ENCODE measurements at regions not wholly inside any gene's neighbourhood (a gene's known extent, or its start where the extent isn't known, plus 50 kb on each side); places are given as distances from the start of the nearest gene placed in this dataset.
"Not testable (repeated sequence)": the region's sequence is repeated elsewhere in the genome, so short reads cannot be mapped to it uniquely, and the experiment has no call there.

DNA sequence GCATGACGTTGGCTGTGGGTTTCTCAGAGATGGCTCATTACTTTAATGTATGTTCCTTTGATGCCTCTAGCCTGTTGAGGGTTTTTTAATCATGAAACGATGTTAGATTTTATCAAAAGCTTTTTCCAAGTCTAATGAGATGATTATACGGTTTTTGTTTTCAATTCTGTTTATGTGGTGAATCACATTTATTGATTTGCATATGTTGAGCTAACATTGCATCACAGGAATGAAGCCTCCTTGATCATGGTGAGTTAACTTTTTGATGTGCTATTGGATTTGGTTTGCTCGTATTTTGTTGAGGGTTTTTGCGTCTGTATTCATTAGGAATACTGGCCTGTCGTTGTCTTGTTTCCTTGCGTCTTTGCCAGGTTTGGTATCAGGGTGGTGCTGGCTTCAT is 52.3 kb upstream of the PTPN12 start:
- WGBS (ENCODE audit: extremely low coverage, insufficient coverage, insufficient read length) = no CpG with 5 or more reads among the region's 7 CpGs
- no peaks in the 10 kb centered on the region for H3K27me3 ChIP-seq (ENCODE audit: insufficient read depth, low read length)
- H2AFZ ChIP-seq (ENCODE audit: insufficient read depth, low read length, poor library complexity) = no peak overlapping the region
- H3K4me3 ChIP-seq (ENCODE audit: low read depth, low read length) = no peak overlapping the region
- no peaks in the 10 kb centered on the region for H3K36me3 ChIP-seq (ENCODE audit: control insufficient read depth in 1 of 2, insufficient read depth in 2 of 2, low read length in 2 of 2)
- H4K91ac ChIP-seq (ENCODE audit: low read depth, low read length) = no peak overlapping the region
- H3K79me1 ChIP-seq (ENCODE audit: low read length) = no peaks in the 10 kb centered on the region
- no peak for DNase-seq
- no peaks in the 10 kb centered on the region for H3K9me3 ChIP-seq (ENCODE audit: insufficient read depth, low read depth, low read length)
- no peak overlapping the region for H3K27ac ChIP-seq (ENCODE audit: low read depth, low read length)
- H2BK5ac ChIP-seq (ENCODE audit: low read depth, low read length, poor library complexity) = no peak overlapping the region
- no peaks in the 10 kb centered on the region for H3K4me1 ChIP-seq (ENCODE audit: control insufficient read depth in 1 of 2, insufficient read depth in 2 of 2, low read length in 2 of 2)
- no peak overlapping the region for H4K12ac ChIP-seq (ENCODE audit: low read depth, low read length)
- no peak overlapping the region for H3K9ac ChIP-seq (ENCODE audit: low read length)
- no peak overlapping the region for H3K4me2 ChIP-seq (ENCODE audit: low read length)
- no peak overlapping the region for H3K4ac ChIP-seq (ENCODE audit: low read depth, low read length)
- no peak overlapping the region for H2BK120ac ChIP-seq (ENCODE audit: insufficient read depth, low read length, poor library complexity)
- H3K79me2 ChIP-seq (ENCODE audit: control insufficient read depth, insufficient read depth, low read length, poor library complexity) = no peaks in the 10 kb centered on the region
- H4K8ac ChIP-seq (ENCODE audit: low read depth, low read length) = no peak overlapping the region
- no peak overlapping the region for H3K18ac ChIP-seq (ENCODE audit: low read length)
- H2AK5ac ChIP-seq (ENCODE audit: low read length) = no peak overlapping the region
- H3K23ac ChIP-seq (ENCODE audit: low read length) = no peak overlapping the region
- no peak overlapping the region for H3K14ac ChIP-seq (ENCODE audit: low read length)
- no peak overlapping the region for H2BK12ac ChIP-seq (ENCODE audit: low read length)

DNA sequence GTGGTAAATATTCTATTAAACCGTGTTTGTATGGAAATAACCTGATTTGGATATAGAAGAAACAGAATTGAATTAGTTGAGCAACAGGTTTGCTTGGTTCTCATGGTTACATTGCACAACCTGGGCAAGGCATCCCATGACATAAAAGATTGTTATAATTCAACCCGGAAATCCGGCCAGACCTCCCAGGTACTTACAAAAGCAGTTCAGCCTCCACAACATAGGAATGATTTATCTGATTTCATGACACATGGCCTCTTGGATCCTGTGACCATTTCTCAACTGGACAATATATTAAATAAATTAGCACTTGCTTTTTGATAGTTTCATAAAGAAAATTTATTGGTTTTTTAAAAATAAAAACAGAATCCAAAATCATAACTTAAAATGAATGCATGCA is 55.1 kb upstream of the PTPN12 start:
- no peak overlapping the region for H2BK12ac ChIP-seq (ENCODE audit: low read length)
- H3K4me3 ChIP-seq (ENCODE audit: low read depth, low read length) = no peak overlapping the region
- no peaks in the 10 kb centered on the region for H3K79me1 ChIP-seq (ENCODE audit: low read length)
- H2BK5ac ChIP-seq (ENCODE audit: low read depth, low read length, poor library complexity) = no peak overlapping the region
- H4K8ac ChIP-seq (ENCODE audit: low read depth, low read length) = no peak overlapping the region
- H3K14ac ChIP-seq (ENCODE audit: low read length) = no peak overlapping the region
- no peak overlapping the region for H3K18ac ChIP-seq (ENCODE audit: low read length)
- no peaks in the 10 kb centered on the region for H3K4me1 ChIP-seq (ENCODE audit: control insufficient read depth in 1 of 2, insufficient read depth in 2 of 2, low read length in 2 of 2)
- no peak overlapping the region for H4K12ac ChIP-seq (ENCODE audit: low read depth, low read length)
- no CpG with 5 or more reads among the region's 3 CpGs for WGBS (ENCODE audit: extremely low coverage, insufficient coverage, insufficient read length)
- H3K4me2 ChIP-seq (ENCODE audit: low read length) = no peak overlapping the region
- H3K27ac ChIP-seq (ENCODE audit: low read depth, low read length) = no peak overlapping the region
- H3K27me3 ChIP-seq (ENCODE audit: insufficient read depth, low read length) = no peaks in the 10 kb centered on the region
- no peak overlapping the region for H3K9ac ChIP-seq (ENCODE audit: low read length)
- H3K36me3 ChIP-seq (ENCODE audit: control insufficient read depth in 1 of 2, insufficient read depth in 2 of 2, low read length in 2 of 2) = no peaks in the 10 kb centered on the region
- DNase-seq = peak; percentile 88 to 98
- H4K91ac ChIP-seq (ENCODE audit: low read depth, low read length) = no peak overlapping the region
- H3K4ac ChIP-seq (ENCODE audit: low read depth, low read length) = no peak overlapping the region
- no peaks in the 10 kb centered on the region for H3K9me3 ChIP-seq (ENCODE audit: insufficient read depth, low read depth, low read length)
- H3K79me2 ChIP-seq (ENCODE audit: control insufficient read depth, insufficient read depth, low read length, poor library complexity) = no peaks in the 10 kb centered on the region
- H2AFZ ChIP-seq (ENCODE audit: insufficient read depth, low read length, poor library complexity) = no peak overlapping the region
- no peak overlapping the region for H2BK120ac ChIP-seq (ENCODE audit: insufficient read depth, low read length, poor library complexity)
- H2AK5ac ChIP-seq (ENCODE audit: low read length) = no peak overlapping the region
- H3K23ac ChIP-seq (ENCODE audit: low read length) = no peak overlapping the region

DNA sequence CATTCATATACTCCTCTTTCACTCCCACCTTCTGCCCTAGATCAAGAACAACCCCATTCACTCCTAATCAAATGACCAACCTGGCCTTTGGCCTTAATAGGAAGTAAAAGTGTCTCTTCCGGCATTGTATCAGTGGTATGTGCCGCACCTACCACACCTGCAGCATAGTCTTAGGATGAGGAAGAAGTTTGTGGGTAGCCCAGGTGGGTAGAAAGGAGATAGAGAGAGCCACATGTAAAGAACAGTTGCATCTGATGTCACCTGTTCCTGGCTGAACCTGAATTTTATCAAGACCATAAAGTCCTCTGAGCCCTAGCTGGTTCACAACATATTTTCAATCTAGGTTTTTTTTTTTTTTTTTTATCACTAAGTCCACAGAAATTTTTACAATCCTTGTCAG is 55.5 kb upstream of the PTPN12 start:
- WGBS (ENCODE audit: extremely low coverage, insufficient coverage, insufficient read length) = no CpG with 5 or more reads among the region's 2 CpGs
- Histone ChIP-seq H3K4me1 (ENCODE audit: control insufficient read depth in 1 of 2, insufficient read depth in 2 of 2, low read length in 2 of 2) (no peaks in the 10 kb centered on the region), H2AK5ac (ENCODE audit: low read length) (no peak overlapping the region), H3K27ac (ENCODE audit: low read depth, low read length) (no peak overlapping the region), H3K79me2 (ENCODE audit: control insufficient read depth, insufficient read depth, low read length, poor library complexity) (no peaks in the 10 kb centered on the region), H3K4me2 (ENCODE audit: low read length) (no peak overlapping the region), H3K79me1 (ENCODE audit: low read length) (no peaks in the 10 kb centered on the region), H3K9me3 (ENCODE audit: insufficient read depth, low read depth, low read length) (no peaks in the 10 kb centered on the region), H3K4ac (ENCODE audit: low read depth, low read length) (no peak overlapping the region), H4K91ac (ENCODE audit: low read depth, low read length) (no peak overlapping the region), H3K23ac (ENCODE audit: low read length) (no peak overlapping the region), H4K8ac (ENCODE audit: low read depth, low read length) (no peak overlapping the region), H2BK5ac (ENCODE audit: low read depth, low read length, poor library complexity) (no peak overlapping the region), H3K9ac (ENCODE audit: low read length) (no peak overlapping the region), H3K14ac (ENCODE audit: low read length) (no peak overlapping the region), H3K27me3 (ENCODE audit: insufficient read depth, low read length) (no peaks in the 10 kb centered on the region), H3K36me3 (ENCODE audit: control insufficient read depth in 1 of 2, insufficient read depth in 2 of 2, low read length in 2 of 2) (no peaks in the 10 kb centered on the region), H3K4me3 (ENCODE audit: low read depth, low read length) (no peak overlapping the region), H3K18ac (ENCODE audit: low read length) (no peak overlapping the region), H2AFZ (ENCODE audit: insufficient read depth, low read length, poor library complexity) (no peak overlapping the region), H4K12ac (ENCODE audit: low read depth, low read length) (no peak overlapping the region), H2BK12ac (ENCODE audit: low read length) (no peak overlapping the region), H2BK120ac (ENCODE audit: insufficient read depth, low read length, poor library complexity) (no peak overlapping the region)
- peak; percentile 33 to 75 for DNase-seq

DNA sequence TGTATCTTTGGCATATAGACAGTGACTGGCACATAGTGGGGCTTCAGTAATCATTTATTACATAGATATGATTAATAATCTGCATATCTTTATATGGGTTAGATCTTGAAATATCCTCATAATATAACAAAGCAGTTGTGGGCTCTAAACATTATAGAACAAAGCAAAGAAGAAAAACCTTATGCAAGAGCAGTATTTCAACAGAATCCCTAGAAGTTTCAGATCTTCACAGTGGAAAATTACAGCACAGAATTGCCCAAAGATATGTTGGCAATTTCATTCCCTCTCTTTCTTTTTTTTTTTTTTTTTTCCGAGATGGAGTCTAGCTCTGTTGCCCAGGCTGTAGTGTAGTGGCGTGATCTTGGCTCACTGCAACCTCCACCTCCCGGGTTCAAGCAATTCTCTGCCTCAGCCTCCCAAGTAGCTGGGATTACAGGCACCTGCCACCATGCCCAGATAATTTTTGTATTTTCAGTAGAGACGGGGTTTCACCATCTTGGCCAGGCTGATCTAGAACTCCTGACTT is 56.9 kb upstream of the PTPN12 start:
- not testable (repeated sequence) for H3K4me3 ChIP-seq (ENCODE audit: low read depth, low read length); H4K8ac ChIP-seq (ENCODE audit: low read depth, low read length); H3K18ac ChIP-seq (ENCODE audit: low read length); H3K79me1 ChIP-seq (ENCODE audit: low read length); H2BK5ac ChIP-seq (ENCODE audit: low read depth, low read length, poor library complexity); H3K4me1 ChIP-seq (ENCODE audit: control insufficient read depth in 1 of 2, insufficient read depth in 2 of 2, low read length in 2 of 2); H3K14ac ChIP-seq (ENCODE audit: low read length); H2AK5ac ChIP-seq (ENCODE audit: low read length); H4K91ac ChIP-seq (ENCODE audit: low read depth, low read length); H4K12ac ChIP-seq (ENCODE audit: low read depth, low read length); H2BK12ac ChIP-seq (ENCODE audit: low read length); H3K9me3 ChIP-seq (ENCODE audit: insufficient read depth, low read depth, low read length); H3K36me3 ChIP-seq (ENCODE audit: control insufficient read depth in 1 of 2, insufficient read depth in 2 of 2, low read length in 2 of 2); H3K23ac ChIP-seq (ENCODE audit: low read length); H3K27me3 ChIP-seq (ENCODE audit: insufficient read depth, low read length); H2AFZ ChIP-seq (ENCODE audit: insufficient read depth, low read length, poor library complexity); H3K9ac ChIP-seq (ENCODE audit: low read length); H3K4ac ChIP-seq (ENCODE audit: low read depth, low read length); H3K27ac ChIP-seq (ENCODE audit: low read depth, low read length); H2BK120ac ChIP-seq (ENCODE audit: insufficient read depth, low read length, poor library complexity); H3K4me2 ChIP-seq (ENCODE audit: low read length); H3K79me2 ChIP-seq (ENCODE audit: control insufficient read depth, insufficient read depth, low read length, poor library complexity)
- DNase-seq = peak in 1 of 2 donors; percentile 90
- WGBS (ENCODE audit: extremely low coverage, insufficient coverage, insufficient read length) = no CpG with 5 or more reads among the region's 4 CpGs

Data from trophoblast cell (in vitro differentiated cells and primary cell).